Memory B cell (primary cell): ENCODE measurements at regions not wholly inside any gene's neighbourhood (a gene's known extent, or its start where the extent isn't known, plus 50 kb on each side); places are given as distances from the start of the nearest gene placed in this dataset.

Experiments used
- ATAC-seq: fragments of 150-1000 bp; cut with Tn5 transposase; 2 replicates; pipeline ENCODE4 v1.10.0; 2021; ENCODE audit warnings: low read depth, mild to moderate bottlenecking, moderate library complexity
- DNase-seq, 2 donors: peaks; one replicate each; pipeline ENCODE4 v3.0.0; 2022; ENCODE audit warnings: low spot score in 2 of 2
- H3K27ac Mint-ChIP-seq: one replicate; pipeline ENCODE4 v1.8.0; 2022; ENCODE audit warnings: mild to moderate bottlenecking, moderate library complexity, mixed read lengths
- H3K27me3 Mint-ChIP-seq: one replicate; pipeline ENCODE4 v1.8.0; 2022; ENCODE audit warnings: mixed read lengths
- H3K36me3 Mint-ChIP-seq: one replicate; pipeline ENCODE4 v1.8.0; 2022; ENCODE audit warnings: mild to moderate bottlenecking, mixed read lengths
- H3K4me1 Mint-ChIP-seq: one replicate; pipeline ENCODE4 v1.8.0; 2022; ENCODE audit warnings: mixed read lengths
- H3K4me3 Mint-ChIP-seq: one replicate; pipeline ENCODE4 v1.8.0; 2022; ENCODE audit warnings: mild to moderate bottlenecking, moderate library complexity, mixed read lengths
- H3K9me3 Mint-ChIP-seq: one replicate; pipeline ENCODE4 v1.8.0; 2022; ENCODE audit warnings: mixed read lengths

GRCh38 chr10:78309536-78310237 is 276.0 kb downstream of the RPS24 start:
- DNase-seq (no peak), ATAC-seq (no peak)
- Mint-ChIP-seq H3K27ac (no peak overlapping the region), H3K9me3 (no peaks in the 10 kb centered on the region), H3K4me1 (no peaks in the 10 kb centered on the region), H3K27me3 (peaks cover 9% of the 10 kb centered on the region), H3K4me3 (no peak overlapping the region), H3K36me3 (no peaks in the 10 kb centered on the region)

GRCh38 chr10:78310481-78311080 is 276.9 kb downstream of the RPS24 start:
- H3K27me3 Mint-ChIP-seq, result peaks cover 9% of the 10 kb centered on the region
- H3K4me1 Mint-ChIP-seq, result no peaks in the 10 kb centered on the region
- no peak overlapping the region for H3K27ac Mint-ChIP-seq
- H3K9me3 Mint-ChIP-seq, result no peaks in the 10 kb centered on the region
- no peaks in the 10 kb centered on the region for H3K36me3 Mint-ChIP-seq
- ATAC-seq, result no peak
- H3K4me3 Mint-ChIP-seq, result no peak overlapping the region
- no peak for DNase-seq

- Mint-ChIP-seq H3K4me1 (no peaks in the 10 kb centered on the region), H3K27ac (no peak overlapping the region), H3K36me3 (no peaks in the 10 kb centered on the region), H3K4me3 (no peak overlapping the region), H3K27me3 (peaks cover 7% of the 10 kb centered on the region), H3K9me3 (no peaks in the 10 kb centered on the region)
- ATAC-seq, result no peak
- DNase-seq, result no peak
Measured at GRCh38 chr10:78312197-78313047, 278.8 kb downstream of the RPS24 start.

- Mint-ChIP-seq H3K9me3 (no peaks in the 10 kb centered on the region), H3K36me3 (no peaks in the 10 kb centered on the region), H3K27me3 (peaks cover 9% of the 10 kb centered on the region), H3K4me3 (no peak overlapping the region), H3K27ac (no peak overlapping the region), H3K4me1 (no peaks in the 10 kb centered on the region)
- no peak for DNase-seq
- ATAC-seq, result no peak
Measured at GRCh38 chr10:78313048-78313381, 279.4 kb downstream of the RPS24 start.

- ATAC-seq (no peak), DNase-seq (no peak)
- Mint-ChIP-seq H3K4me1 (no peaks in the 10 kb centered on the region), H3K9me3 (no peaks in the 10 kb centered on the region), H3K4me3 (no peak overlapping the region), H3K36me3 (no peaks in the 10 kb centered on the region), H3K27ac (no peak overlapping the region), H3K27me3 (peaks cover 9% of the 10 kb centered on the region)
Measured at GRCh38 chr10:78313636-78314035, 280.0 kb downstream of the RPS24 start.

- Mint-ChIP-seq H3K4me1 (no peaks in the 10 kb centered on the region), H3K27me3 (peaks cover 9% of the 10 kb centered on the region), H3K36me3 (no peaks in the 10 kb centered on the region), H3K4me3 (no peak overlapping the region), H3K9me3 (no peaks in the 10 kb centered on the region), H3K27ac (no peak overlapping the region)
- ATAC-seq (no peak), DNase-seq (no peak)
Measured at GRCh38 chr10:78314651-78315050, 281.0 kb downstream of the RPS24 start.

GRCh38 chr10:78316451-78316931 is 282.8 kb downstream of the RPS24 start:
- Mint-ChIP-seq H3K9me3 (no peaks in the 10 kb centered on the region), H3K4me3 (no peak overlapping the region), H3K27ac (no peak overlapping the region), H3K36me3 (no peaks in the 10 kb centered on the region), H3K27me3 (peaks cover 9% of the 10 kb centered on the region), H3K4me1 (no peaks in the 10 kb centered on the region)
- DNase-seq, result no peak
- ATAC-seq, result no peak

GRCh38 chr10:78318305-78318704 is 284.6 kb downstream of the RPS24 start:
- ATAC-seq, result no peak
- H3K4me3 Mint-ChIP-seq, result no peak overlapping the region
- no peaks in the 10 kb centered on the region for H3K4me1 Mint-ChIP-seq
- H3K27ac Mint-ChIP-seq, result no peak overlapping the region
- peaks cover 9% of the 10 kb centered on the region for H3K27me3 Mint-ChIP-seq
- H3K9me3 Mint-ChIP-seq, result no peaks in the 10 kb centered on the region
- H3K36me3 Mint-ChIP-seq, result no peaks in the 10 kb centered on the region
- no peak for DNase-seq

- H3K4me3 Mint-ChIP-seq, result no peak overlapping the region
- DNase-seq, result peak in 1 of 2 donors; percentile 1
- ATAC-seq, result no peak
- H3K27ac Mint-ChIP-seq, result no peak overlapping the region
- peaks cover 2% of the 10 kb centered on the region for H3K27me3 Mint-ChIP-seq
- no peaks in the 10 kb centered on the region for H3K4me1 Mint-ChIP-seq
- peaks cover 2% of the 10 kb centered on the region for H3K9me3 Mint-ChIP-seq
- peaks cover 2% of the 10 kb centered on the region for H3K36me3 Mint-ChIP-seq
Measured at GRCh38 chr10:78319371-78319770, 285.7 kb downstream of the RPS24 start.

- Mint-ChIP-seq H3K4me1 (no peaks in the 10 kb centered on the region), H3K27ac (no peak overlapping the region), H3K9me3 (peaks cover 2% of the 10 kb centered on the region), H3K4me3 (no peak overlapping the region), H3K36me3 (peaks cover 2% of the 10 kb centered on the region), H3K27me3 (peaks cover 2% of the 10 kb centered on the region)
- DNase-seq (no peak), ATAC-seq (no peak)
Measured at GRCh38 chr10:78319841-78320240, 286.2 kb downstream of the RPS24 start.

GRCh38 chr10:78320506-78320905 is 286.8 kb downstream of the RPS24 start:
- Mint-ChIP-seq H3K27ac (no peak overlapping the region), H3K36me3 (peaks cover 3% of the 10 kb centered on the region), H3K27me3 (peaks cover 2% of the 10 kb centered on the region), H3K9me3 (peaks cover 3% of the 10 kb centered on the region), H3K4me1 (no peaks in the 10 kb centered on the region), H3K4me3 (no peak overlapping the region)
- no peak for ATAC-seq
- DNase-seq, result no peak

- Mint-ChIP-seq H3K9me3 (peaks cover 3% of the 10 kb centered on the region), H3K27me3 (peaks cover 2% of the 10 kb centered on the region), H3K4me3 (no peak overlapping the region), H3K27ac (no peak overlapping the region), H3K36me3 (peaks cover 3% of the 10 kb centered on the region), H3K4me1 (no peaks in the 10 kb centered on the region)
- no peak for ATAC-seq
- DNase-seq, result no peak
Measured at GRCh38 chr10:78321000-78321399, 287.3 kb downstream of the RPS24 start.

- Mint-ChIP-seq H3K4me3 (no peak overlapping the region), H3K9me3 (peaks cover 7% of the 10 kb centered on the region), H3K36me3 (peaks cover 5% of the 10 kb centered on the region), H3K4me1 (no peaks in the 10 kb centered on the region), H3K27me3 (peaks cover 2% of the 10 kb centered on the region), H3K27ac (no peak overlapping the region)
- DNase-seq, result no peak
- no peak for ATAC-seq
Measured at GRCh38 chr10:78321500-78321899, 287.8 kb downstream of the RPS24 start.

GRCh38 chr10:78326372-78326771 is 292.7 kb downstream of the RPS24 start:
- peaks cover 16% of the 10 kb centered on the region for H3K9me3 Mint-ChIP-seq
- ATAC-seq (no peak), DNase-seq (no peak)
- peaks cover 11% of the 10 kb centered on the region for H3K27me3 Mint-ChIP-seq
- H3K4me3 Mint-ChIP-seq, result no peak overlapping the region
- no peak overlapping the region for H3K27ac Mint-ChIP-seq
- peaks cover 8% of the 10 kb centered on the region for H3K36me3 Mint-ChIP-seq
- H3K4me1 Mint-ChIP-seq, result no peaks in the 10 kb centered on the region
